Endothelial cell (in vitro differentiated cells): ENCODE measurements at regions not wholly inside any gene's neighbourhood (a gene's known extent, or its start where the extent isn't known, plus 50 kb on each side); places are given as distances from the start of the nearest gene placed in this dataset.

ENCODE experiments used
- DNase-seq: peaks from one replicate; pipeline ENCODE4 v3.0.0; 2021; ENCODE audit warnings: low spot score
- H3K27ac Mint-ChIP-seq: one replicate; pipeline ENCODE4 v1.8.0; 2021; ENCODE audit warnings: mixed read lengths, inconsistent platforms; ENCODE audit not compliant: unreplicated experiment
- H3K27me3 Mint-ChIP-seq: one replicate; pipeline ENCODE4 v1.8.0; 2021; ENCODE audit warnings: mild to moderate bottlenecking, moderate library complexity, mixed read lengths, inconsistent platforms; ENCODE audit not compliant: unreplicated experiment
- H3K36me3 Mint-ChIP-seq: one replicate; pipeline ENCODE4 v1.8.0; 2021; ENCODE audit warnings: mild to moderate bottlenecking, low read depth, mixed read lengths, inconsistent platforms; ENCODE audit not compliant: unreplicated experiment
- H3K4me1 Mint-ChIP-seq: one replicate; pipeline ENCODE4 v1.8.0; 2021; ENCODE audit warnings: mild to moderate bottlenecking, mixed read lengths, inconsistent platforms; ENCODE audit not compliant: unreplicated experiment
- H3K4me3 Mint-ChIP-seq: one replicate; pipeline ENCODE4 v1.8.0; 2021; ENCODE audit warnings: mild to moderate bottlenecking, mixed read lengths, inconsistent platforms; ENCODE audit not compliant: unreplicated experiment
- H3K9me3 Mint-ChIP-seq: one replicate; pipeline ENCODE4 v1.8.0; 2021; ENCODE audit warnings: mixed read lengths, inconsistent platforms; ENCODE audit not compliant: unreplicated experiment
- TF ChIP-seq, protein P1 (sequence below): fragments of 200-600 bp; sonication (generic); IDR thresholded peaks from one replicate; pipeline ENCODE4 v1.5.0; 2021; ENCODE audit warnings: antibody characterized with exemption; ENCODE audit not compliant: unreplicated experiment

DNA sequence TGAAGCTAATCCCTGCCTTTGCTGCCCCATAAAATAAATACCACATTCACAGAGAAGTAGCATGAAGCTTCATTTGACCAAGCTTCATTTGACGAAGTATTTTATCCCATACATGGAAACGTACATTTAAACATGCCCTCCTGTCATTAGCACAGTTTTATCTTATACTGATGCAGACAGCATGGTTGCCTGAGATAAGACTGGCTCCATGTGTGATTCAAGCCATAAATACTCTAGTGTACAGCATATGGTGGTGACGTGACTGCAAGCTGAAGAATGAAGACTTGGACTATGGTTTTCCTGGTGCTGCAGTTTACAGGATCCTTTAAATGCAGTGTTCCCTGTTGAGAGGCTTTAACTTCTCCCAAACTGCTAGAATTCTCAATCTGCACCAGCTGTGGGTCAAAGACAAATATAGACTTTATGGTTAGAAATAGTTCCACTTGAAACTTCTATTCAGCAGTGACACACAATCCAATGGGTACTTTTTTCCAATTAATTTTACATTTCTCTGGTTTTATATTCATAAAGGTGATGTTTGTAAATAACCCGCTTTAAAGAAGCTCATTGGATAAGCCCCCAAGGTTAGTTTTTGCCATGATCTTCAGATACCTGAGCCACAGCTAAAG, 64.9 kb downstream of the CYB561 start:
- Mint-ChIP-seq H3K9me3 (peaks cover 4% of the 10 kb centered on the region), H3K27ac (no peak overlapping the region), H3K36me3 (peaks cover 18% of the 10 kb centered on the region), H3K27me3 (no peaks in the 10 kb centered on the region), H3K4me1 (peaks cover 20% of the 10 kb centered on the region), H3K4me3 (no peak overlapping the region)
- TF ChIP-seq, protein P1, sequence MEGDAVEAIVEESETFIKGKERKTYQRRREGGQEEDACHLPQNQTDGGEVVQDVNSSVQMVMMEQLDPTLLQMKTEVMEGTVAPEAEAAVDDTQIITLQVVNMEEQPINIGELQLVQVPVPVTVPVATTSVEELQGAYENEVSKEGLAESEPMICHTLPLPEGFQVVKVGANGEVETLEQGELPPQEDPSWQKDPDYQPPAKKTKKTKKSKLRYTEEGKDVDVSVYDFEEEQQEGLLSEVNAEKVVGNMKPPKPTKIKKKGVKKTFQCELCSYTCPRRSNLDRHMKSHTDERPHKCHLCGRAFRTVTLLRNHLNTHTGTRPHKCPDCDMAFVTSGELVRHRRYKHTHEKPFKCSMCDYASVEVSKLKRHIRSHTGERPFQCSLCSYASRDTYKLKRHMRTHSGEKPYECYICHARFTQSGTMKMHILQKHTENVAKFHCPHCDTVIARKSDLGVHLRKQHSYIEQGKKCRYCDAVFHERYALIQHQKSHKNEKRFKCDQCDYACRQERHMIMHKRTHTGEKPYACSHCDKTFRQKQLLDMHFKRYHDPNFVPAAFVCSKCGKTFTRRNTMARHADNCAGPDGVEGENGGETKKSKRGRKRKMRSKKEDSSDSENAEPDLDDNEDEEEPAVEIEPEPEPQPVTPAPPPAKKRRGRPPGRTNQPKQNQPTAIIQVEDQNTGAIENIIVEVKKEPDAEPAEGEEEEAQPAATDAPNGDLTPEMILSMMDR, result no peak
- DNase-seq, result no peak

DNA sequence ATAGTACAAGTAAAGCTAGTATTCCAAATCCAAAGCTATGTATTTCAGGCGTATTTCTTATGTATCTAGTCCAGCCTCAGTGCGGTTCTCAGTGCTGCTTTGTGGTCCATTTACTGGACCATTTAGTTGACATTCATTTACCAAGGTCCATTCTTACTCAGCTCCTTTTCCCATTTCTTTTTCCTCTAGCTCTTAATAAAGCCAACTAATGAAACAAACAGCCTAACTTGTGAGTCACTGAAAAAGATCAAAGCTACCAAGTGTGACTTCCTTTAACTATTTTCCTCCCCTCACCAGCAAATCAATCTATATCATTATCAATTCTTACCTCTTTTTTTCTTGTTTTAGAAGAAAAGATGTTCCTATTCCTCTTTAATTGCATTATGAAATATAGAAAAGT, 64.0 kb downstream of the CYB561 start:
- peaks cover 18% of the 10 kb centered on the region for H3K36me3 Mint-ChIP-seq
- TF ChIP-seq, protein P1, result no peak
- no peak for DNase-seq

More for the DNA sequence above, 64.0 kb downstream of the CYB561 start:
- H3K27ac Mint-ChIP-seq, result no peak overlapping the region
- no peaks in the 10 kb centered on the region for H3K27me3 Mint-ChIP-seq
- H3K4me1 Mint-ChIP-seq, result peaks cover 20% of the 10 kb centered on the region
- no peak overlapping the region for H3K4me3 Mint-ChIP-seq
- H3K9me3 Mint-ChIP-seq, result peaks cover 4% of the 10 kb centered on the region
